ENCODE measurements at regions not wholly inside any gene's neighbourhood (a gene's known extent, or its start where the extent isn't known, plus 50 kb on each side); places are given as distances from the start of the nearest gene placed in this dataset.

DNA sequence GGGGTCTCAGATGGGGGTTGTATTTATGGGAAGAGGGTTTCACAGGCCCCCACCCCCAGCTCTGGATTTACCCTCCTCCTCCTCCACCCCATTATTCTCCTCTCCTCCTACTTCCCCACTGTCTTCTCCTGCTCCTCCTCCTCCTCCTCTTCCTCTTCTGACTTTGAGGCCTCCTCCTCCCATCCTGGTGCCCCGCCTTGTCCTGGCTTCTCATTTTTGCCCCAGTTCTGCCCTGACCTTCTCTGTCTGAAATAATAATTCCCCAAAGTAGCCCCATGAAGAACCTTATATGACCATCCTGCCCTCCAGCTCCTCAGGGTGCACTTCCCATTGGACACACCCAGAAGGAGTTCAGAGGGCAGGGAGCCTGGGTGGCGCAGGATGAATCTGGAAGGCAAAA is 351.4 kb upstream of the GATB start:
- Histone ChIP-seq H3K9me3 (ENCODE audit: low read length) (no peaks in the 10 kb centered on the region), H3K9me2 (ENCODE audit: insufficient read depth, low read length) (no peaks in the 10 kb centered on the region), H3K4me3 (ENCODE audit: low read depth, low read length, poor library complexity, severe bottlenecking) (no peak overlapping the region), H2AFZ (ENCODE audit: low read length) (no peak overlapping the region), H4K20me1 (ENCODE audit: insufficient read depth, low read length) (no peaks in the 10 kb centered on the region), H3K36me3 (ENCODE audit: insufficient read depth, low read length) (no peaks in the 10 kb centered on the region), H3K27ac (ENCODE audit: low read depth, low read length, poor library complexity, severe bottlenecking) (no peak overlapping the region), H3K79me2 (ENCODE audit: insufficient read depth, low read depth, low read length) (no peaks in the 10 kb centered on the region), H3K4me2 (ENCODE audit: low read length) (no peak overlapping the region), H3K4me1 (ENCODE audit: insufficient read depth, low read length, poor library complexity, severe bottlenecking) (no peaks in the 10 kb centered on the region)
- POLR2A ChIA-PET, result no interaction called here
- TF ChIP-seq EZH2phosphoT487 (IDR thresholded peaks at IDR 0.05; ENCODE audit: borderline replicate concordance, low read depth, low read length), result no peak
- TF ChIP-seq, protein P1, sequence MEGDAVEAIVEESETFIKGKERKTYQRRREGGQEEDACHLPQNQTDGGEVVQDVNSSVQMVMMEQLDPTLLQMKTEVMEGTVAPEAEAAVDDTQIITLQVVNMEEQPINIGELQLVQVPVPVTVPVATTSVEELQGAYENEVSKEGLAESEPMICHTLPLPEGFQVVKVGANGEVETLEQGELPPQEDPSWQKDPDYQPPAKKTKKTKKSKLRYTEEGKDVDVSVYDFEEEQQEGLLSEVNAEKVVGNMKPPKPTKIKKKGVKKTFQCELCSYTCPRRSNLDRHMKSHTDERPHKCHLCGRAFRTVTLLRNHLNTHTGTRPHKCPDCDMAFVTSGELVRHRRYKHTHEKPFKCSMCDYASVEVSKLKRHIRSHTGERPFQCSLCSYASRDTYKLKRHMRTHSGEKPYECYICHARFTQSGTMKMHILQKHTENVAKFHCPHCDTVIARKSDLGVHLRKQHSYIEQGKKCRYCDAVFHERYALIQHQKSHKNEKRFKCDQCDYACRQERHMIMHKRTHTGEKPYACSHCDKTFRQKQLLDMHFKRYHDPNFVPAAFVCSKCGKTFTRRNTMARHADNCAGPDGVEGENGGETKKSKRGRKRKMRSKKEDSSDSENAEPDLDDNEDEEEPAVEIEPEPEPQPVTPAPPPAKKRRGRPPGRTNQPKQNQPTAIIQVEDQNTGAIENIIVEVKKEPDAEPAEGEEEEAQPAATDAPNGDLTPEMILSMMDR (conservative IDR thresholded peaks at IDR 0.05; ENCODE audit: low read length), result no peak
- intact Hi-C loops (cut with micrococcal nuclease; ENCODE audit: unreplicated experiment), result no loop called here
- no peak for DNase-seq (ENCODE audit: low spot score)
- BruUV-seq (replicated peaks), result no TSS peak
- CTCF ChIA-PET (ENCODE audit: unreplicated experiment), result no interaction called here

DNA sequence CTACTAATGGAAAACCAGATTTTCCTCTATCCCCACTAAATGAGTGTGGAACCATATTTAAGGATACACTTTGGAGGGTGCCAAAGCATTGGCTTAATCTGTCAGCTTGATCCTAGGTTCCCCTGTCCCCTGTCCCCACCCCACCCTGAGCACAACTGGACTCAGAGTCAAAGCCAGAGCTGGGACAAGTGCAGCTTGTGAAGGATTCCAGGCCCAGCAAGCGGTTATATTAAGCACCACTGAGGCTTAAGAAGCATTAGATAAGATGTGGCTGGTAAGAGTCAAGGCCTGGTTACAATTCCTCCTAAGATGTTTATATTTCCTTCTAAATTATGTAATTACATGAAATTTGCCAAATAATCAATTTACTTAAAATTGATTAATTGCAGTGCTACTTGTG is 350.0 kb upstream of the GATB start:
- Histone ChIP-seq H2AFZ (ENCODE audit: low read length) (no peak overlapping the region), H3K9me2 (ENCODE audit: insufficient read depth, low read length) (no peaks in the 10 kb centered on the region), H3K4me1 (ENCODE audit: insufficient read depth, low read length, poor library complexity, severe bottlenecking) (no peaks in the 10 kb centered on the region), H3K27ac (ENCODE audit: low read depth, low read length, poor library complexity, severe bottlenecking) (no peak overlapping the region), H3K79me2 (ENCODE audit: insufficient read depth, low read depth, low read length) (no peaks in the 10 kb centered on the region), H3K36me3 (ENCODE audit: insufficient read depth, low read length) (no peaks in the 10 kb centered on the region), H4K20me1 (ENCODE audit: insufficient read depth, low read length) (no peaks in the 10 kb centered on the region), H3K9me3 (ENCODE audit: low read length) (no peaks in the 10 kb centered on the region), H3K4me2 (ENCODE audit: low read length) (no peak overlapping the region), H3K4me3 (ENCODE audit: low read depth, low read length, poor library complexity, severe bottlenecking) (no peak overlapping the region)
- POLR2A ChIA-PET, result no interaction called here
- no TSS peak for BruUV-seq (replicated peaks)
- DNase-seq (ENCODE audit: low spot score), result no peak
- CTCF ChIA-PET (ENCODE audit: unreplicated experiment), result interaction anchor here (0.9 kb wide), 1 partner anchor 13 kb away, joined by 3 read pairs; no protein-coding TSS in a partner anchor
- no peak for TF ChIP-seq EZH2phosphoT487 (IDR thresholded peaks at IDR 0.05; ENCODE audit: borderline replicate concordance, low read depth, low read length)
- TF ChIP-seq, protein P1 (conservative IDR thresholded peaks at IDR 0.05; ENCODE audit: low read length), result no peak
- intact Hi-C loops (cut with micrococcal nuclease; ENCODE audit: unreplicated experiment), result no loop called here

DNA sequence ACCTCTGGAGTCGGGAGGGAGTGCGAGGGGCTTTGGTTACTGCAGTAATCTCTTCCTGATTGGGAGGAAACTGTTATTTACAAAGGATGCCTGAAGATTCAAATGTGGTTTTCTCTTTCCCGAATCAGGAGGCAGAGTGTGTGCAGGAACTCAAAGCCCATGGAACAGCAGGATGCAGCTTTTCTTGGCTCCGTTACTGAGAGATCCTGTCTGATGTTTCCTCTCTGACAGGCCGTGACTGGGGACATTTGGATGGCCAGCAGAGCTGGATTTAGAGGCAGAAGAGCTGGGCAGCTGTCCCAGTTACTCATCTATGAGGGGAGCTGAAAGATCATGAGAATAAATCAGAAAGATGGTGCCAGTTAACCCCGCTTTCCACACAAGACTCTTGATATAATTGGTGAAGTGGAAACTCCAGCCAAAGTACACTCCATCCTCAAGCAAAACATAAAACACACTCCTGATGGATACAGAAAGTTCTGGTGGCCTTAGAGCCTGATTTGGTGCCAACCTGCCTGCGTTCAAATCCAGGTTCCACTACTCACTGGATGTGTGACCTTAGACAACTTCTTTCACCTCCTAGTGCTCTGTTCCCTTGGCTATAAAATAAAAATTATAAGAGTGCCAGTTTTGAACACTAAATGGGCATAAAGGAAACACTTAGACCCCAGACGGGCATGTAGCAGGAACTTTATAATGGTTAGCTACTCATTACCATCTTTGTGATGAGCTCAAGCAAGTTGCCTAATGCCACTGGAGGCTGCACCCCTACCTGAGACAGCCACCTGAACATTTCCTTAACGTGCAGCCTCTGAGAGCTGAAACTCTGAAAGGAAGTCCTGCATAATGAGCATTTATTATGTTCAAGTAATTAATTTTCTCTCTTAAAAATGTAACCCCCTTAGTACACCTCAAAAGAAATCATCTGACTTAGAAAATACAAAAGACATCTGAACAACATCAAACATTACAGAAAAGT is 349.0 kb upstream of the GATB start:
- no peak overlapping the region for H2AFZ ChIP-seq (ENCODE audit: low read length)
- ChIA-PET POLR2A (no interaction called here), CTCF (ENCODE audit: unreplicated experiment) (interaction anchor here (0.9 kb wide), 1 partner anchor 12 kb away, joined by 3 read pairs; no protein-coding TSS in a partner anchor)
- H3K4me3 ChIP-seq (ENCODE audit: low read depth, low read length, poor library complexity, severe bottlenecking), result no peak overlapping the region
- no peaks in the 10 kb centered on the region for H4K20me1 ChIP-seq (ENCODE audit: insufficient read depth, low read length)
- no peak for DNase-seq (ENCODE audit: low spot score)
- BruUV-seq (replicated peaks), result no TSS peak
- H3K36me3 ChIP-seq (ENCODE audit: insufficient read depth, low read length), result no peaks in the 10 kb centered on the region
- H3K79me2 ChIP-seq (ENCODE audit: insufficient read depth, low read depth, low read length), result no peaks in the 10 kb centered on the region
- no peaks in the 10 kb centered on the region for H3K9me3 ChIP-seq (ENCODE audit: low read length)
- no peak overlapping the region for H3K4me2 ChIP-seq (ENCODE audit: low read length)
- no peak for TF ChIP-seq EZH2phosphoT487 (IDR thresholded peaks at IDR 0.05; ENCODE audit: borderline replicate concordance, low read depth, low read length)
- TF ChIP-seq, protein P1 (conservative IDR thresholded peaks at IDR 0.05; ENCODE audit: low read length), result no peak
- H3K4me1 ChIP-seq (ENCODE audit: insufficient read depth, low read length, poor library complexity, severe bottlenecking), result no peaks in the 10 kb centered on the region
- intact Hi-C loops (cut with micrococcal nuclease; ENCODE audit: unreplicated experiment), result no loop called here
- H3K9me2 ChIP-seq (ENCODE audit: insufficient read depth, low read length), result no peaks in the 10 kb centered on the region
- H3K27ac ChIP-seq (ENCODE audit: low read depth, low read length, poor library complexity, severe bottlenecking), result no peak overlapping the region

All from OCI-LY7 (cell line).